Stimulated activated CD4-positive, alpha-beta T cell treated with anti-CD3 and anti-CD28 coated beads, Interleukin-12 subunit alpha, Interleukin-12 subunit beta, amount 100 ng/mL, for 4 hours (primary cell): ENCODE measurements at regions not wholly inside any gene's neighbourhood (a gene's known extent, or its start where the extent isn't known, plus 50 kb on each side); places are given as distances from the start of the nearest gene placed in this dataset.

Experiments used
- DNase-seq: peaks from one replicate; pipeline ENCODE4 v3.0.0-alpha.2; 2020

GRCh38 chr9:118976160-118976559 is 393.1 kb downstream of the BRINP1 start:
- no peak for DNase-seq

GRCh38 chr9:118984607-118985006 is 384.6 kb downstream of the BRINP1 start:
- no peak for DNase-seq

DNA sequence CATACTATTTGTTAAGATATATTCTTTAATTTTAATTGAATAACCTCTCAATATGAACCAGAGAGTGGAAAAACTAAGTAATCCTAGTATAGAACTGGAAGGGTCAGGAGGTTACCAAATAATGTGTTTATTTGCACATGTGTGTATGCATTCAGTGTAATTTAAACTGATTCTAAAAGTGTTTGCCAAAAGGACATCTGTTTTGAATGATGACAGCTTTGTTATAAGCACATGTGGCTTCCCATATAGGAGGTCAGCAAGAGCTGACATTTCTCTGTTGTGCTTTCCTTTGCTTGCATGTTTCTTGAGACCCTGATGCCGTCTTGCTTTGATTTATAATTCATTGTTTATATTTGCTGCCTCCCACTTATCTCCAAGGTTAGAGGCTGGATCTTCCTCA is 383.4 kb downstream of the BRINP1 start:
- DNase-seq, result no peak

DNA sequence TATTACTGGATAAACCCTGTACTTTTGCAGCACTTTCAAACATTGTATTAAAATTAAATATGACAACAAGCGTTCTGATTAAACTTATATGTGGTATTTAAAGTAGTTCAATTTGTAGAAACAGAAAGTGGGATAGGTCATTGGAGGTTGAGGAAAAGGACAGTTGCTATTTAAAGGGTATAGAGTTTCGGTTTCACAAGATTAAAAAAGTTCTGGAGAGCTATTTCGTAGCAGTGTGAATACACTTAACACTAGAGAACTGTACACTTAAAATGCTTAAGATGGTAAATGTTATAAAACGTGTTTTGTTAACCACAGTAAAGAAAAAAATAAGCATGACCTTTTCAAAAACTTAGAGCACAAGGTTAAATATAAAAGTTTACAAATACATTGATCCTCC is 382.1 kb downstream of the BRINP1 start:
- DNase-seq, result no peak

GRCh38 chr9:118990949-118991348 is 378.3 kb downstream of the BRINP1 start:
- no peak for DNase-seq

GRCh38 chr9:118991366-118992285 is 377.6 kb downstream of the BRINP1 start:
- no peak for DNase-seq

GRCh38 chr9:118992813-118993794 is 376.1 kb downstream of the BRINP1 start:
- no peak for DNase-seq

- DNase-seq, result no peak
Measured at GRCh38 chr9:118993965-118994364, 375.3 kb downstream of the BRINP1 start.

DNA sequence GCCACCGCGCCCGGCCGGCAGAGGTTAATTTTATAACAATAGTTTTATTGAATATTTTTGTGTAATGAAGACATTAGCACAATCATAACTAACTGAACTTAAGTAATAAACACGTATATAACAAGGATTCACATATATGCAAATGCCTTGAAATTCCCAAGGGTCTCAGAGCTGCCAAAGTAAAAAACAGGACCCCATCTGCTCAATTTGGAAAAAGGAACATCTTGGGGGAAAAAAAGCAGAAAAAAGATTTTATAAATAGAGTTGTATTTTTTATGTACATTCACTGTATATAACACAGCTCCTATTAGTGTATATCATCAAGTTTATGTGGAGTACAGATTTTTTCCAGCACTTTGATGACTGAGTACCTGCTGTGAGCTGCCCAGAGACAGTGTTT is 366.7 kb downstream of the BRINP1 start:
- no peak for DNase-seq

- DNase-seq, result no peak
Measured at GRCh38 chr9:119003201-119003611, 366.0 kb downstream of the BRINP1 start.

- DNase-seq, result no peak
Measured at GRCh38 chr9:119003882-119004617, 365.2 kb downstream of the BRINP1 start.

GRCh38 chr9:119004618-119004990 is 364.6 kb downstream of the BRINP1 start:
- DNase-seq, result no peak

GRCh38 chr9:119005162-119005561 is 364.1 kb downstream of the BRINP1 start:
- no peak for DNase-seq

DNA sequence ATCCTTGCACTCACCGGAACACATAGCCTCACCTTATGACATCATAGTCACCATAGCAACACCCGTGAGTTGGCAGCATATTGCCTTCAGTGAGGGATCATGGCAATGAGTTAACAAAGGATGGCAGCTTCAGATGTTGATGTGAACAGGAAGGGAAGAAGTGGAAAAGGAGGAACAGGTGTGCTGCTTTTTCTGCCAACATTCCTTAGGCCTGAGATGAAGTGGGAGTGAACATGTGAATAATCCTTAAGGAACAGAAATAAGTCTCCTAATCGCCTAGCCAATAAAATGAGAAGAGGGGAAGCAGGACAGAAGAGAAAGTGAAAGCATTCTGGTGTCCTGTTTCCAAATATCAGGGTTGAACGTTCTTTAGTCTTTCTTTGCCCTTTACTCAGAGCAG is 360.0 kb downstream of the BRINP1 start:
- no peak for DNase-seq

- DNase-seq, result no peak
Measured at GRCh38 chr9:119020284-119020683, 349.0 kb downstream of the BRINP1 start.

GRCh38 chr9:119020730-119021333 is 348.4 kb downstream of the BRINP1 start:
- no peak for DNase-seq

GRCh38 chr9:119026120-119026519 is 343.1 kb downstream of the BRINP1 start:
- DNase-seq, result no peak

DNA sequence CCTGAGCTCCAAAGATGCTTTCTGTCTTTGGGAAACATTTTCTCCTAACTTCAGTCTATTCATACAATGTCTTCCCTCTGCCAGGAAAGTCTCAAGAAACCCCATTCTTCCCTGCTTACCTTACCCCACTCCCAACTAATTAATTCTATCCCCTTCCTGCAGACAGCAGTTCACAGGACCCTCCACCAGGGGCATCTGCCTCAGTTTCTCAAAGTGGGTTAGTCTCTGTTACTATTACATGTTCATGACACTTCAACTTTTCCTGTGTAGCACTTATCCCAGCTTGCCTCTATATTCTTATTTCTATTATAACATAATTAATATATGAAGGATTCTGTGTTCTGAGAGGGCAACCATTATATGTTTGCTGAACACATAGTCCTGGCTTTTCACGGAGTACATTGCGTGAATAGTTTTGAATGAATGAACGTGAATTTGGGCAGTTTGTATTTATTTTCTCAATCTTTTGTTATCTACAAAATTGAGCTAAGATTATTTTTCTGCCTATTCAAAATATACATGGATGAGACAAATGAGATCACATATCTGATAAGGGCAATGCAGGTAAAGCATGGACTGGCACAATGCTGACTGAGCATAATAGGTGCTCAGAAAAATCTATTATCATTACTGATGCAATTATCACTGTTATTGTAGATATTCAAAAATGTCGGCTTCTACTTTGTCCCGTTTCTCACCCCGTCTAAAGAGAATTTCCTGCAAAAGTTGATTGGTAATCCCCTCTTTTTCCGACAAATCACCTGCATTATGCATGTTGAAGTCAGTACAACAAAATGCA is 341.1 kb downstream of the BRINP1 start:
- DNase-seq, result no peak

- DNase-seq, result no peak
Measured at GRCh38 chr9:119029886-119030285, 339.3 kb downstream of the BRINP1 start.

GRCh38 chr9:119033596-119033995 is 335.6 kb downstream of the BRINP1 start:
- no peak for DNase-seq

GRCh38 chr9:119036969-119037368 is 332.3 kb downstream of the BRINP1 start:
- no peak for DNase-seq

GRCh38 chr9:119043996-119044395 is 325.2 kb downstream of the BRINP1 start:
- DNase-seq, result no peak
